ELR (cell line): ENCODE measurements at regions not wholly inside any gene's neighbourhood (a gene's known extent, or its start where the extent isn't known, plus 50 kb on each side); places are given as distances from the start of the nearest gene placed in this dataset.
A peak's percentile ranks its signal among the peaks of the same experiment; 100 is the strongest.
"Not testable (repeated sequence)": the region's sequence is repeated elsewhere in the genome, so short reads cannot be mapped to it uniquely, and the experiment has no call there.

Experiments
- DNase-seq: peaks from one replicate; pipeline ENCODE4 v3.0.0-alpha.2; 2015; ENCODE audit warnings: low read depth

DNA sequence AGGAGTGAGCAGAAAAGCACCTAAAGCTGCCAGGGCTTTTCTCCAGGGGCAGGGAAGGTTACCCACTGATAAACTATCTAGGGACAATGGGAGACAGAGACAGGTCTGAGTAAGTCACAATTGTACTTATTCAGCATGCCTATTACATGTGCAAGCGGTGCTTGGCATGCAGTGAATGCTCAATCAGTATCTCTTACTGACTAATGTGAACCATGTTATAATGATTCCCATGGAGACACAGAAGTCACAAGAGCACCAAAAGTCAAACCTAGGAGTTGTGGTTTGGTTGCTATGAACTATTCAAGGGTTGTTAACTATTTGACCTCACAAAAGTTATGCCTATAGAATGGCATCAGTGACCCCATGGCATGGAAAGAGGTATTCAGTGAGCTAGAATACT, 50.0 kb upstream of the RASGRP1 start:
- DNase-seq = peak; percentile 2

DNA sequence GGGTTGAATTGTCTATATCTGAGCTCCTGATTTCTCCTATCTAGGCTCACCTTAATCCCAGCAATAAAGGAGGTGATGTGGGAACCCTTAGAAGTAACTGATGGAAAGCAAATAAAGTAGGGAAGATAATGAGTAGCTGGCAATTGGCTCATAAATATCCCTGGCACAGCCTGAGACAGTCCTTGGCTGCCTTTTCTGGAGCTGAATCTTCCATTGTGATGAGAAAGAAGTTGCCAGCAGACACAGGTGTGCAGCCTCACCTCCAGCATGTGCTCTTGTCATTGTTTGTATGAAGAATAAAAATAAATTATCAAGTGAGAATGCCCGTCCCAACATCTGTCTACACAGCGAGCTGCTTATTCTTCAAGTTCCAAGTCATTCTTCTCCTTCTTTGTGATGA, 53.2 kb upstream of the RASGRP1 start:
- no peak for DNase-seq

DNA sequence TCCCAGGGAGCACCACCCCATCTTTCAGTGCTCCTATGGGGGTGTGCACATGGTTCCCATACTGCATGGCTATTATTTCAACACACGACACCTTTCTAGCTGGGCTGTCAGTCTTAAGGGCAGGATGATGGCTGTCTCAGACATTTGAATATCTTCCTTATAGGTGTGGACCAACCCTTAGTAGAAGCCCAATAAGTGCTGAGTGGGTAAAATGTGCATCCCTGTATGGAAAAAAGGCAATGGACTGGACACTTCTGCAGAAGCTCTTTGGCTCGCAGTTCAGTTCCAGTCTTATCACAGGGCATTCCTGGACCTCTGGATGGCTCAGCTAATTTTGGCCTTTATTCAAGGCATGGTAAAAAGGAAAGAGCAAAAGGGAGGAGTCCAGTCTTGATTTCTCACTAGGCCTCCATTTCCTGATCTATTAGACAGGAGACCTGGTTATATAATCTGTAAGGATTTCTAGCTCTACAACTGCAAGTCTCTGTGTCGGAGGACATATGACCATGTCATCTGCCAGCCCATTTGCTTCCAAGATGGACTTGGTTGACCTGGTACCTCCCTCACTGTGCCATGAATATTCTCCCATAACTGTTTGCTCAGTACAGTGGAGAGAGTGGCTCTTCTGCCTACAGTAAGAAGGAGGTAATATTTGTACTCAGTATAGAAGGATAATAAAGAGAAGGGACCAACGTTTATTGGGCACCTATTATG, 53.8 kb upstream of the RASGRP1 start:
- no peak for DNase-seq

DNA sequence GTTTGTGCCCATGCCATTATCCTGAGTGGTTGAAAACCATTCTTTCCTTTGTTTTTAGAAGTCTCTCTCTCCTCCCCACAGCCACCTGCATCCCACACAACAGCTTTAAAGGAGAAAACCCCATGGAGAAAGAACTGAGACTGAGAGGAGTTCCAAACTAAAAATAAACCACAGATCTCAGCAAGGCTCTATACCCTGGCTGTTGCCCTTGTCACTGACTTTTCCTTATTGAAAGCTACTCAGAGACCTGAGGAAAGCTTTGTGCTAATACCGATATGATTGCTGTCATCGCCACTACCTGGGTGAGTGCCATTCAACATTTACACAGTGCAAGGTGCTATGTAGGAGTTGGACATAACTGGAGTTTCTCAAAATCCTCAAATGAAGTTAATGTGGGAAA, 55.5 kb upstream of the RASGRP1 start:
- DNase-seq = no peak

DNA sequence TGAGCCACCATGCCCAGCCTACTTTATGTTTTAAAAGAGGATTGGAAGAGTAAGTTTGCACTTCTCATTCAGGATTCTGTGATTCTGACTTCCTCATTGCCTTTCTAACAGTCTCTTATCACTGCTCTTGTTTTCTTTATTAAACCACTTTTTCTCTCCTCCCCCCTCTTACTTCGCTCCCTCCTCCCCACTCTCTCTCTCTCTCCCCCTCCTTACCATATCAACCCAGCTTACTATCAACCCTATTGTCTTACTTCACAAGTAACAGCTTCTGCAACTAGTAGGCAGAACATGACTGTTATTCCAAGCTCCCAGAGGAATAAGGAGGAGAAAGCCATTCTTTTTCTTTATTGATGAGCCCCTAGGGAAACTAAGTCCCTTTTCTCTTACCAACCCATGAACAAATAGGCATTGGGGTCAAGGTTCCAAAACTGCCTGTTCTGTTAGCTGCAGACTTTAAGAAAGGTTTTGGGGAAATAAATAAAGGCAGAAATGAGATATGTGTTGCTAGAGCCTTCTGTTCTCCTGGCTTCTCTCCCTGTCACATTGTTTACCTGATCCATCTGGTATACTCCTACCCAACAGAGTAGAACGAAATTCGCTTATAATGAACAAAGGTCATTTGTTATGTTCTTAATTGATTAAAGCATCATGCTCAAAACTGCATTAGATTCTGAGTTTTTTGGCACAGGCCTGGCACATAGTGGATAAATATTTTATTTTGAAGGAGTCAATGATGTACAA, 56.4 kb upstream of the RASGRP1 start:
- no peak for DNase-seq

DNA sequence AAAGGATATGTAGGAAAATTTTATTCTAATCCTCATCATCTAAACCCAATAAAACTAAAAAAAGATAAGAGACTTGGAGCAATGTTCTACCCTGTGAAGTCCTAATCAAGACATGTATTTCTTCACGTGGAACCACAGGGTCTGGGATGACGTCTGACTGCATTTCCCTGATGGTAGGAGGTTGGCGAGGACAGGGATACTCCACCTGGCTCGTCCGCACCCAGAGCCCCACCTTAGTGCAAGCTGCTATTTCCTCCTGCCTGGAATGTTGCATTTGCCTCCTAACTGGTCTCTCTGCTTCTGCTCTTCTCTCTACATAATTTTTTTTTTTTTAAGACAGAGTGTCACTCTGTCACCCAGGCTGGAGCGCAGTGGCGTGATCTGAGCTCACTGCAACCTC, 57.7 kb upstream of the RASGRP1 start:
- DNase-seq = no peak

DNA sequence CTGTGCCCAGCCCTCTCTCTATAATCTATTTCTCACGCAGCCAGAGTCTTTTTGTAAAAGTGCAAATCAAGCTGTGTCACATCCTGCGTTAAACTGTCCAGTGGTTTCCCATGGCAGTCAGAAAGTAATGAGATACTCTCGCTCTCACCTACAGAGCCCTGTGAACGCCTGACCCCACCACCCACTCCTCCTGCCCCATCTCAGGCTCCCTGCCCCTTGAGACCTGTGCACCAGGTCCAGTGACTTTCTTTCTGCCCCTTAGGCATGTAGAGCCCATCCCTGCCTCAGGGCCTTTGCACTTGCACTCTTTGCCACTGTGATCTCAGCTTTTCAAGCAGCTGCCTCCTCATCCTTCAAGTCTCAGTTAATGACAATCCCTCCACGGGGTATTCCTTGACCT, 58.3 kb upstream of the RASGRP1 start:
- no peak for DNase-seq

DNA sequence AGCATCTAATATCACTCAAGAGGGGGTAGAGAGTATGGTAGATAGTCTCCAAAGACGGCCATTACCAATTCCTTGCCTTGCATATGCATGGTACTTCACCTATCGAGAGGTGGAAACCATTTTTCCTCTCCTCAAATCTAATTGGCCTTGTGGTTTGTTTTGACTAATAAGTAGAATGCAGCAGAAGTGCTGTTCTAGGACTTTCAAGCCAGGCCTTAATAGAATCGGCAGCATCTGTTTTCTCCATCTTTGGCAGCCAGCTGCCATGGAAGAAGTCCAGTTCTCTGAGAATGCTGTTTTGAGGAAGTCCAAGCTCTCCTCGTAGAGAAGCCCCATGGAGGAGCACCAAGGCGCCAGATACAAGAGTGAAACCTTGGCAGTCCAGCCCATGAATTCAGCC, 59.1 kb upstream of the RASGRP1 start:
- DNase-seq = no peak

DNA sequence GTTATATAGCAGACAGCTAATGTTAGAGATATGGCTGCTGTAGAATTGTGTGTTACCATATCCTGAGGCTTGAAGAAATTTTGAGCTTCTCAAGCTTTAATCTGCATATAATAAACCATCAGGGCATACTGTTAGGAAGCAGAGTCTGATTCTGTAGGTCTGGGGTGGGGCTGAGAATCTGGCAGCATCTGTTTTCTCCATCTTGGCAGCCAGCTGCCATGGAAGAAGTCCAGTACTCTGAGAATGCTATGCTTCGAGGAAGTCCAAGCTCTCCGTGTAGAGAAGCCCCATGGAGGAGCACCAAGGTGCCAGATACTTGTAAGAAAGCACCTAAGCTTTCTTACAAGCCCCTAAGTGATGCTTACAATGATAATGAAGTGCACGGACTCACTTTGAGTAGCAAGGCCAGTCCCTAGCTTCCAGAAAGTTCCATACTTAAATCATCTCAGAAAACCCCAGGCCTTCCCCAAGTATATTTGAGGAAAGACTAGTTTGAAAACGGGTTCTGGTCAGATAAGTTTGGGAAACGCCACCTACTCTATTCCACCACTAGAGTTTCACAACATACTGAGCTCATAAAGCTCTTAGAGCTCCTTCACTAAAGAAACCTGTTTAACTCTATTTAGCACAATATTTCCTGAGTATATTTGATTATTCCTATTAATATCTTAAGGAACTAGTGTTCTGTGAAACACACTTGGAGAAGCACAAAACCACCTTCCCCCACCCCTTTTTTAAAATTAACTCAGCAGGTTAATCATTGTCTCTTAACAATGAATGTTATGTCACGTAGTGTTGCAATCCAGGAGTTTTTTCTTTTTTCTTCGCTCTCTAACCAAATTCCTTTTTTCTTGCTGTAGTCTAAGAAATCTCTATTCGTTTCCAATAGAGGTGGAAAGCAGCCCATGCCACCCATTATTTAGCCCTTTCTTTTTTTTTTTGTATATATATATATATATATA, 59.9 kb upstream of the RASGRP1 start:
- DNase-seq = no peak

DNA sequence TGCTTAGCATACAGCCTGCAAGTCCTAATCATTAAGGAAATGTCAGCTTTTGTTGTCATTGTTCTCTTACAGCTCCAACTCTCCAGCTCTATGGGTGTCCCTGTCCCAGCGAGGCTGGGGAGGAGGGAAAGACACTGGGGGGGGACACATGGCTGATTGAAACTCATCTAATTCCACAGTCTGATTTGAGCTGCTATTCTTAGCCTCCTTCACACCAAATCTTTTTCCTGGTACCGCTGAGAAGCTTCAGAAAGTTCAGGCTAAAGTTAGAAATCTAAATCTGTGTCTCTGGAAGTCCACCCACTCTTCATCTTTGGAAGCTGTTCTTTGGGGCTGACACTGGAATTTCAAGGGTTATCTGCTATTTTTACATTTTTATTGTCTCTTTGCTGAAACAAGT, 61.3 kb upstream of the RASGRP1 start:
- DNase-seq = no peak

DNA sequence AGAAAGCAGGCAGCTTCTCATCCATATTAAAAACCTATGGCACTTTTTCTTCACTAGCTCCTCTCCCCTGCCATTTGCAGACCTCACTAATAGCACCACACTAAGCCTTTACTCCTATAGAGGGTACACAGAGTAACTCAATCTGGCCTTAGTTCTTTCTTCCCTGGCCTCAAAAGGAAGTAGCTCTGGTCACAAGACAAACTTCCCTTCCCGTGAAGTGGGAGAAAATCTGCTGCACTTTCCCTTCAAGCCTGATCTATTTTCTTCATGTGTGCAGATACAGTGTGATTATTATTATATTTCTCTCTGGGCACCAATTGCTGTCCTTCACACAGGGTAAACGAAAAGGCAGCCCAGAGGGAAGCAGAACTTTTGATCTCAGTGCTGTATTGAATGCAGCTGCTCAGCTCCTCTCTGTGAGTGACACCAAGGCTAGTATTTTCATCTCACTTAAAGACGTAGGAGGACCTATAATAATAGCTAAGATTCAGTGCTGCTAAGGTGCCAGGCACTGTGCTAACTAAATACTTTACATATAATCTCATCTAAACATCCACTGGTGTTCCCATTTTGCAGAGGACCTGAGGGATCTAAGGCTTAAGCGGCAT, 61.9 kb upstream of the RASGRP1 start:
- DNase-seq = no peak

DNA sequence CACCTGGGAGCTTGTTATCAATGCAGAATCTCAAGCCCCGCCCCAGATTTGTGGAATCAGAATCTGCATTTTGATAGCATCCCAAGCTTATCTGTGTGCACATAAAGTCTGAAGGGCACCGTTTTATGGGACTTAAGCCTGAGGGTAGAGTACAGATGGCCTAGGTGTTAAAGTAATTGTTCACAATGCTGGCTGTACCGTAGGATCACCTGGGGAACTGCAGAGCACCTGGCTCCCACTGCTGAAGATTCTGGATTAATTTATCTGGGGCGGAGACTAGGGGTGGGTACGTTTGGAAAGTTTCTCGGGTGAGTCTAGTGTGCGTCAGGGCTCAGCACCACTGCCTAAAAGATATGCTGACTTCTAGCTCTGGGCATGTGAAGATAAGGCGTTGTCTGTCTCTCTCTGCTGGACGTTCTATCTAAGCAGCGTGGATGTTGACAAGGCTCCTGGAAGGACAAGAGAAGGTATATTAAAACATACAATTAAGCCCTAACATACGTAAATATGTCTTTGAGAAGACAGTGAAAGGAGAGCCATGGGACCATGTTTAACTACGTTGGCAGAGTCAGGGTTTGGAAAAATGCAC, 63.2 kb upstream of the RASGRP1 start:
- no peak for DNase-seq

DNA sequence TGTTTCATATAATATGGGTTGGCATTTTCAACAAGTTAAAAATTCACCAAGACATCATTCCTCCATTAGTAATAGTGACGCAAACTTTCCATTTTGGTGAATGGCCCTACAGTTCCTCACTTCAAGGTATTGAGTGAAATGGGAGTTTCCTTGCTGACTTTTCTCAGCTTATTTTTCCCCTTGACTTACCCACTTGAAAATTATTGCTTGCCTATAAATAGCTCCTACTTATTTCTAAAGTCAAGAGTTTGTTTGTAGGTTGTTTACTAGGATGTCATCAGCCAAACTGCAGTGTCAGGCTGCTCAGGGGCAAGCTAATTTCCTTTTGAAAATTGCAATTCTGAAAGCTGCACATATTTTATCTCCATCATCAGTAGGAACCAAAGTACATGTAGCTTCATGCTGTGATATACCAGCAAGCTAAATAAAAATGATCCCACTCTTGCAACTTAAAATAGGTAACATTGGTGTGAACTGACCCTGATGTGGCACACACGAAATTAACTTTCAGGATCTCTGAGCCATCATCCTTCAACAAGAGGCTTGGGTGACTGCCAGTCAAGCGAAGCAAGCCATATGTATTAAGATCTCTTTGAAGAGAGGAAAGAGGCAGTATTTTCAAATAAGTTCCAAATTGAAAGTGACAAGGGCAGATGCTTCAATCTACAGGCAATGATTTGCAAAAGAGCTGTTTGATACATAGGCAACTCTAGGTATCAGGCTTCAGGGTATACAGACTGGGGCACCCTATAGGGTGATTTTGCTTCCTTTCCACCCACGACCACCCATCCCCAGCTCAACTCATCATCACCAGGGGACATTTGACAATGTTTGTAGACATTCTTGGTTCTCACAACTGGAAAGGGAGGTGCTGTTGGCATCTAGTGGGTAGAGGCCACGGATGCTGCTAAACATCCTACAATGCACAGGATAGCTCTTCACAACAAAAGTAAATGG, 66.8 kb upstream of the RASGRP1 start:
- DNase-seq = no peak

DNA sequence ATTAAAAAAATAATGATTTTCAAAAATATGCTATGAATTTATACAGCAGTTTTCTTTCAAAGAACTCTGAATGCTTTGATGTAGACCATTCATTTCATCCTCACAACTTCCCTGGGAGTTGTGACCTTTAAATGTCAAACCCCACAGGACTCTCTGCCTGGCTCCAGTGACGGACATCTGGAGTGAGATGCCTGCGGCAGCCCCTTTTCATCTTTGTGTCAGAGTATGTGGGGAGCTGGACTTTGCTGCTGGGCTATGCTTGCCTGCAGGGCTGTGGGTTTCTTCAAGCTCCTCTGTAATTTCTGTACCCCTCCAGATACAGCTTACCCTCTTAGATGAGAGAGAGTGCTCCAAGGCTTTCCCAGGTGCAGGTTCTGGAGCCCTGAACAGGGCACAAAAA, 70.6 kb upstream of the RASGRP1 start:
- DNase-seq = no peak

DNA sequence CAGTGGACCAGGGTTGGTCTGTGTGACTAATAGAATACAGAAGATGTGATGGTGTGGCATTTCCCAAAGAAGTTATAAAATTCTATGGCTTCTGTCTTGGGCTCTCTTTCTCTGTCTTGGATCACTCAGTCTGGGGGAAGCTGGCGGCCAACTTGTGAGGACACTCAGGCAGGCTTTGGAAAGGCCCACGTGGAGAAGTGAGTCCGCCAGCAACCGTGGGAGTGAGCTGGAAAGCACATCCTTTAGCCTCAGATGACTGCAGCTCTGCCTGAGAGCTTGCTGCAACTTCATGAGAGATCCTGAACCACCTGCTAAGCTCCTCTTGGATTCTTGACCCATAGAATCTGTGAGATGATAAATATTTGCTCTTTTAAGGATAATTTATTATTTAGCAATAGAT, 72.0 kb upstream of the RASGRP1 start:
- DNase-seq = no peak

DNA sequence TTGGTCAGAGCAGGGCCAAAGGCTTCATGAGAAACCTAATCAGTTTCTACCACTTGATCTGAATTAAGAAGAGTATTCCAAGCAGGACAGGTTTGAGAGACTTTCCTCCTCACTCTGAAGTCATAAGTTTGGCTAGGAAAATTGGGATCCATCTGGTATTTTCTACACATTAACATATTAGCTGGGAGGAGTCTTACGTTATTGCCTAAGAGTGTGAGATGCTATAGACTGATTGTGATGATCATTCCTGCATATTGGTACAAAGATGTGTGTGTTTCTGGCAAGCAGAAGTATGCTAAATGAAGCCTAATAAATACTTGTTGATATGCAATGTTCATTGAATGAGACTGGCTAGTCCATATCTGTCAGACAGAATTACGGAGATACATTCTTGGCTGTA, 73.5 kb upstream of the RASGRP1 start:
- no peak for DNase-seq

DNA sequence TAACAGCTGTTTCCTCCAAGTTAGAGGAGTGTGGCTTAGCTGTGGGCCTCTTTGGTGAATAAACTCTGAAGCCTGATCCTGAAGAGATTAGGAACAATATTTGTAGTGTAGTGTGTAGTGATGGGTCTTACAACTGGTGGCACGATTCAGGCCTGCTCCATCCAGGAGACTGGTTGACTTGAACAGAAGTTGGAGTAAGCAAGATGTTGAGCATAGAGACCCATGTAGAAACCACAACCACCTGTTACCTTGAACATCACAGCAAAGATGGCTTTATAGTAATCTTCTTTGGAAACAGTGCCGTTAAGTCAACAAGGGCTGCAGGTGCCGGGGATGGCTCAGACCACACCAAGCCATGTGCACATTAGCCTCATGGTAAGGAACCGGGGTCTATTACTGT, 74.2 kb upstream of the RASGRP1 start:
- DNase-seq = no peak

DNA sequence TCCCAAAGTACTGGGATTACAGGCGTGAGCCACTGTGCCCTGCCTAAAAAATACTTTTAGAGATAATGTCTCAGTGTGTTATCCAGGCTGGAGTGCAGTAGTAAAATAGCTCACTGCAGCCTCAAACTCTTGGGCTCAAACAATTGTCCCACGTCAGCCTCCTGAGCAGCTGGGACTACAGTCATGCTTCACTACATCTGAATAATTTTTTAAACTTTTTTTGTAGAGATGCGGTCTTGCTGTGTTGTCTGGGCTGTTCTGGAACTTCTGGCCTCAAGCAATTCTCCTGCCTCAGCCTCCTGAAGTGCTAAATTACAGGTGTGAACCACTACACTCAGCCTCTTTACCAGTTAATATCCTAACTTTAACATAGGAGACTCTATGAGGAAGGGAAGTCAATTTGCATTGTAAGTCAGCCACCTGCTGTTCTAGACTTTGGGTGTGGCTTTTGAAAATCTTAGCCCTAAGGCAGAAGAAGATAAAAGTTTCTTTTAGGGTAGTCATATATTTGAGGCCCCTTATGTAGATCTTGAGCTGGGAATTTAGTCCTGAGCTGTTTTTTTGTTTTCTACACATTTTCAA, 78.2 kb upstream of the RASGRP1 start:
- DNase-seq = no peak

DNA sequence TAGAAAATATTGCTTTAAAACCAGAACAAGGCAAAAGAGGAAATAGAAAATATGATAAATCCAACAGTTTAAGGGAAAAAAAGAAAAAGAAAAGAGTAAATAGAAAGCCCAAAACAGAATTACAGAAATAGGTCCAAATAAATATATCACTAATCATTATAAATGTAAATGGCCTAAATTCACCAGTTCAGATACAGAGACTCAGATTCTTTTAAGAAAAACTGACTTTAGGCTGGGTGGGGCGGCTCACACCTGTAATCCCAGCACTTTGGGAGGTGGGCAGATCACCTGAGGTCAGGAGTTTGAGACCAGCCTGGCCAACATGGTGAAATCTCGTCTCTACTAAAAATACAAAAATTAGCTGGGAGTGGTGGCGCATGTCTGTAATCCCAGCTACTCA, 79.7 kb upstream of the RASGRP1 start:
- DNase-seq = not testable (repeated sequence)

DNA sequence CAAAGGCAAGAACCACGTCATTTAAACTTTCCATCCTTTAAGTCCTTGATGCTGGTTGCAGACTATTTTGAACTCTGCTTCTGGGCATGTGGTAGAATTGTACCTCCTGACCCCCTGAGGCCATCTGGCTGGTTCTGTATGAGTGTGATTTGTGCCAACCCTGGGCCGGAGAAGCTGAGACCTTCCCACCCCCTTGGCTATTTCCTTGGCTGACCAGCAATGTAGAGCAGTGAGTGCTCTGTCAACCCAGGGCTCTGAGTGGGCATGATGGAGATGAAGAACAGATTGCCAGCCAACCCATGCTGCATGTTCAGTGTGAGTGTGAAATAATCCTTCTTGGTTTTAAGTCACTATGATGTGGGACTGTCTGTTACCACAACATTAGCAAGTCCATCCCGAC, 82.1 kb upstream of the RASGRP1 start:
- DNase-seq = no peak
